NCI-H1105 (cell line): ENCODE measurements at regions not wholly inside any gene's neighbourhood (a gene's known extent, or its start where the extent isn't known, plus 50 kb on each side); places are given as distances from the start of the nearest gene placed in this dataset.

Experiments
- DNase-seq: peaks from one replicate; lab custom pipeline; 2025; lab: John Stamatoyannopoulos, UW

DNA sequence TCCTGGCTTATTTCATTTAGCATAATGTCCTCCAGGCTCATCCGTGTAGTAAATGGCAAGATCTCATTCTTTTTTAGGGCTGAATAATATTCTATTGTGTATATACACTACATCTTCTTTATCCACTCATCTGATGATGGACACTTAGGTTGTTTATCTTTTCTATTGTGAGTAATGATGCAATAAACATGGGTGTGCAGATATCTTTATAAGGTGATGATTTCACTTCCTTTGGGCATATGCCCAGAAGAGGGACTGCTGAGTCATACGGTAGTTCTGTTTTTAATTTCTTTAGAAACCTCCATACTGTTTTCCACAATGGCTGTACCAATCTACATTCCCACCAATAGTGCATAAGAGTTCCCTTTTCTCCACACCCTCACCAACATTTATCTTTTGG is 317.6 kb upstream of the CNKSR2 start:
- DNase-seq = no peak

DNA sequence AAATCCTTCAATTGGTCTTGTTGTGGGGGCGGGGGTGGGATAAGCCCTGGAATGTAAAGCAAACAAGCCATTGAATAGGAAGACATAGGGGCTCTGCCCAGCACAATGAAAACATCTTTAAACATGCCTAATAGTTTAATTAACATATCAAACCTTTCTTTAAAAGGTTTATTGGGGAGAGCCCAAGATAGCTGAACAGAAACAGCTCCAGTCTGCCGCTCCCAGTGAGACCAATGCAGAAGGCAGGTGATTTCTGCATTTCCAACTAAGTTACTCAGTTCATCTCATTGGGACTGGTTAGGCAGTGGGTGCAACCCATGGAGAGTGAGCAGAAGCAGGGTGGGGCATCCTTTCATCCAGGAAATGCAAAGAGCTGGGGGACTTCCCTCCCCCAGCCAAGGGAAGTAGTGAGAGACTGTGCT is 327.2 kb upstream of the CNKSR2 start:
- DNase-seq = no peak

DNA sequence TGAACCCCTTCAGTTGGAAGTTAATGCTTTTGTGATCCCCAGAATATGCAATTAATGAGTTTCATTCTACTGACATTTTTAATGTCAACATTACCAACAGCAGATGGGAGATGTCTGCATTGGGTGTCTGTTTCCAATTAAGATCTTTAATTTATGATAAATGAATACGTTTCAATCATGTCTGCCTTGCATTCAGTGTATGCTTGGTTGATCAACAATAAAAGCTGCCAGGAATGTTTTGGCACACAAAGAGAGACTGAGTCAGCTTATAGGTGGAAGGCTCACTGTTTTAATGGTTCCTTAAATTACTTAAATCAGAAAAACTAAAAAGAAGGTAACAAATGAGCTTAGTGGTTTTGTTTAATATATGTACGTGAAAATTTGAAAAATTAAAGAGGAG is 359.9 kb upstream of the CNKSR2 start:
- no peak for DNase-seq

DNA sequence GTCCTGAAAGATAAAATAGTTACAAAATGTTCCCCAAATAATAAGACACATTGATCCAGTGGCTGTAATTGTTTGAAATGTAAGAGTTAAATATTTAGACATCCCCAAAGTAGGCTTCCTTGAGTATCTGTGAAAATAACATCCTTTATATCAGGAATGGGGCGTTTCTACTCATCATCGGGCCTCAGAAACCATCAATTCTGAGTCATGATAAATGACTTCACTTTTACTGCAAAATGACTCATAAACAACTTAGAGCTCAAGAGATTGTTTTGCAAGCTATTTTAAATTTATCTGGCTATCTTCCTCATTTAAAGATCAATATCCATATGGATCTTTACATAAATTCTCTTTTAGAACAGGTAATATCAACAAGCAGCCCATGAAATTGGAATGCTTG is 369.4 kb upstream of the CNKSR2 start:
- no peak for DNase-seq

DNA sequence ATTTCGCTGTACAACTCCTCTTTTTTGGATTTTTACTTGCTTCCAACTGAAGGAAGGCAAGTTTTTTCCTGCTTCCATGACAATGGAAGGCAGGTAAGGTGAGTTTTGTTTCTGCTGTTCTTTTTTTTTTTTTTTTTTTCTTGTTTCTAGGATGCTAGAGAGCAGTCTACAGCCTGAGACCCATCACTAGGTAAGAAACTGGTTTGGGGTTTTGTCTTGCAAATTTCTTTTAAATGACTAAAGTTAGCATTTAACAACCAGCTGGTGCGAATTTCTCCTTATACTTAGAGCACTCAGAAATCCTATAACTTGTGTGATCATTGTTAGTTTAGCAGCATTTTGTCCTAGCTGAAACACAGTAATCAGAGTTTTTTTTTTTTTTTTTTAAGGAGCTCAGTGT is 378.4 kb upstream of the CNKSR2 start:
- DNase-seq = no peak

DNA sequence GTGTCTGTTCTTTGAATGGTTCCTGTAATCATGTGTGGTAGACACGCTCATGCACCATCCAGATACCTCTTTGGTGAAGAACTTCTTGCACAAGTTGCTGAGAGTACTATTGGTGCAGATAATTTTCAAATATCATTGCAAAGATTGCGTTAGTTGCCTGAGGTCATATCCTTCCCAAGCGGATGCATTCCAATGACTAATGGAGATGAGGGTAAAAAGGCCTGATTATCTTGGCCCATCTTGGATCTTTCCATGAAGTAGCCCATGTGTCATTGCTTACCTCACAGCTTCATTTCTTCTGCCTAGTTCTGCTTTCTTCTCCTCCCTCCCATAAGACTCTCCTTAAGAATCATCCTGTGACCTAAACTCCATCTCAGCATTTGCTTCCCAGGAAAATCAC is 384.9 kb upstream of the CNKSR2 start:
- DNase-seq = no peak

DNA sequence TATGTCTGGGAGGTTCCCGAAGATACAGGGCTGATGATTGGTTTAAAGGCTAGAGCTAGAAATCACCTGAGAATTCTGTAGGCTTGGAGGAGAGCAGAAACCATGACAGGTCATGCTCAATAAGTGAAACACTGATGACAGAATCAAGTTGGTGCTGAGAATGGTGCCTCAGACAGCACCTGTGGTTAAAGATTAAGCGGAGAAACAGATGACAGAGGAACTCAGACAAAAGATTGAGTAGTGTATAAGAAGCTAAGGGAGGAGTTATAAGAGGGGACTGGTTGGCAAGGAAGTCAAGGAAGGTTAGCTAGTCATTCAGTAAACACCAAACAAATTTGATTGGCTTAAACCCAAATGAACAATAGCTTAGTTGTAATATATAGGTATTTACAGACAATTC is 385.4 kb upstream of the CNKSR2 start:
- DNase-seq = no peak

DNA sequence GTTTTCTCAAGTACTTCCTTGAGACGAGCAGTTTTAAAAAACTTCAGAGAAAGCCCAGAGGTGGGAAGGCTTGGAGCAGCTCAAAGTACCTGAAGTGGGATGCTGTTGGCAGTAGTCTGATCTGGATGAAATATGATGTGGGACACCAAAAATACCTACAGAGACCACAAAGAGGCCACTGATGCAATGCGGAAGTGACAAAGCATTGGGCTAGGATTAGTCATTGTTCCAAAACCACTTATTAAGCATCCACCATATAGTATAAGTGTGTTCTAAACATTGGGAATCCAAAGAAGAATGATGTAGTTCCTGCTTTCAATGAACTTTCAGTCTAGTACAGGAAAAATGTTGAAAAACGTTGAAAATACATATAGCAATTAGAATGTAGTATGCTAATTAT is 386.1 kb upstream of the CNKSR2 start:
- no peak for DNase-seq

DNA sequence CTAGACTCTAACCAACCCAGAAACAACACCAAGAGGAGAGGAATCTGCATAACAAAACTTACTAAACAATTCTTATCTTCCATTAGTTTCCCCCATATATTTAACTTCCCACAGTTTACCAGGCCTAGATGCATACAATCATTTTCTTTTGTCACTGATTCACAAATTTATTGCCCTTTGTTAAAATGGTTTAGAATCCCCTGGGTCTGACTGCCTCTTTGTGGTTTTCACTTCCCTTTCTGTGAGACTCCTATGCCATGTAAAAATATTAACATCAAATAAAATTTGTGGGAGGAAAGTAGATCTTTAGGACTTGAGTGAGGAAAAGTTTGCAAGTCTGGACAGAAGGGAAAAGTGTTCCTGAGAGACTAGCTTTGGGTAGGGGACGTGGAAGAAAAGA is 393.8 kb upstream of the CNKSR2 start:
- no peak for DNase-seq

DNA sequence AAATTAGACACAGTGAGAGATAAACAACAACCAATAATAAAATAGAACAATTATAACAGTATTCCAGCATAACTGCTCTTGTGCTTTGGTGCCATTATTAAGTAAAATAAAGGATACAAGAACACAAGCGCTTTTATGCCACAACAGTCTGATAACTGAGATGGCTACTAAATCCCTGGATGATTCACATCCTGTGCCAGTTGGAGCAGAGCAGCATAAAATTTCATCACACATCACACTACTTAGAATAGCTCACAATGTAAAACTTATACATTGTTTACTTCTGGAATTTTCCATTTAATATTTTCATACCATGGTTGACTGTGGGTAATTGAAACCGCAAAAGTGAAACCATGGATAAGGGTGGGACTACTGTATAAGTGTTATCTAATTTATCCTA is 399.9 kb upstream of the CNKSR2 start:
- DNase-seq = no peak

DNA sequence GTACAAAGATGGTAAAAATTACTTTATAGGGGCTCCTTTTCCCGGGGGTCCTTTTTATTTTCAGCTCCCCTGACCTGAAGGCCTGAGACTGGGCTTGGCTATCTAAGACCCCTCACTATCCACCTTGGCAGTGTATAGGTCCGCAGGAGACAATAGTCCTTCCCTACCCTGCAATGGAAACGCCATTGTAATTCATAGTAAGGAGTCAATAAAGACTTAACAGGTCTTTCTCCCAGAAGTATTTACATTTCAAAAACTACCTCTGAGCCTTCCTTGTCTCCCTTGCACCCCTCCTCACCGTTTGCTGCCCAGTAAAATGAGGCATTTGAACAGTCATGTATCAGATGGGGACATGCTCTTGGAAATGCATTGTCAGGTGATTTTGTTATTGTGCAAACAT is 401.2 kb upstream of the CNKSR2 start:
- no peak for DNase-seq

DNA sequence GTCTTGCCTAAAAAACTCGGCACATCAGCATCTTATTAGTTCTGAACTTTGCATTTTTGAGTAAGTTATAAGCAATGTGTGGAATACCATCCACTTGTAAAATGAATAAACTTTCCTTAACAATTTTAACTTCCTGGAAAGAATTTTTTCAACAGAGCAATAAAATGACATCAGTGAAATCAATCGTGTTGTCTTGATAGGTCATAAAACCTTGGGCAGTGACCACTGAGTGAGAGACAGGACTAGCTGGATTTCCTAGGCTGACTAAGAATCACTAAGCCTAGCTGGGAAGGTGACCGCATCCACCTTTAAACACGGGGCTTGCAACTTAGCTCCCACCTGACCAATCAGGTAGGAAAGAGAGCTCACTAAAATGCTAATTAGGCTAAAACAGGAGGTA is 403.0 kb upstream of the CNKSR2 start:
- no peak for DNase-seq

DNA sequence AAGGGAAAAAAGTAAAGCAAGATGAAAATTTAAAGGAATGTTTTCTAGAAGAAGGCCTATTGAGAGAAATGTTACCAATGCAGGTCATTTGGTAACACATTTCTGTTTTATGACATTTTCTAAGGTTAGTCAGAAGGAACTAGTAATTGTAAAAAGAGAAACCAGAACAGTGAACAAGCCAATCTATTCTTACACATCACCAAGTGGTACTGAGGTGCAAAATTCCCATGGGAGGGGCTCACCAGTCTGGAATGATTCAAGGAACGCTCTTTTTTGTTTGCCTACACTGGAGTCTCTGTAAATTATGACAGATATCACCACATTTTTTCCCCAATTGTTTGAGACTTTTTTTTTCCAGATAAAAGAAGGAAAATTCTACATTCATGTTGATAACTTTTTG is 404.7 kb upstream of the CNKSR2 start:
- no peak for DNase-seq

DNA sequence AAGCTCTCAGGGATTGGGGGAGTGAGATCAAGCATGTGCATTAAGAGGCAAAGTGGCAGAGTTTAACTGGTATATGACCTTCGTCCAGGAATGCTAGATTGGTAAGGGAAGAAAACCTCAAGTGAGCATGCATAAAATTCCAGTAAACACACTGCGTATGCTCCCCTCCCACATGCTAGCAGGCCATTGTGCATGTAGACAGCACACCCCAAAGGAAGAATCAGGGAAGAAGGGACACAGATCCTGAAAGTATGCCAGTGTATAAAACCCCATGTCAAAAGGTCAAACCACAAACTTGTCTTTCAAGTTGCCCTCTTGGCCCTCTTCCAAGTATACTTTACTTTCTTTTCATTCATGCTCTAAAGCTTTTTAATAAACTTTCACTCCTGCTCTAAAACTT is 405.2 kb upstream of the CNKSR2 start:
- no peak for DNase-seq

DNA sequence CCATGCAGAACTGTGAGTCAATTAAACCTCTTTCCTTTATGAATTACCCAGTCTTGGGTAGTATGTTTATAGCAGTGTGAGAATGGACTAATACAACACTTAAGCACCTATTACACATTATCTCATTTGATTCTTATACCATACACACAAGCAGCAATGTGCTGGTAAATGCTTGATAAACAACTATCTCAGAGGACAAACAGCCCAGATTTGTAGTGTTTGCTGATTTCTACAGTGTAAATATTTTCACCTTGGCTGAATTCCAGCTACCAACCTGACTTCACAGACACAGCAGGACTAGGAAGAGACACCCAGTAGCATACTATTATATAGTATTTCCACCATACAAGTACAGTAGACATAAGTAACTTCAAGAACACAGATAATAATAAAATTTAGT is 406.5 kb upstream of the CNKSR2 start:
- DNase-seq = peak; percentile 39

DNA sequence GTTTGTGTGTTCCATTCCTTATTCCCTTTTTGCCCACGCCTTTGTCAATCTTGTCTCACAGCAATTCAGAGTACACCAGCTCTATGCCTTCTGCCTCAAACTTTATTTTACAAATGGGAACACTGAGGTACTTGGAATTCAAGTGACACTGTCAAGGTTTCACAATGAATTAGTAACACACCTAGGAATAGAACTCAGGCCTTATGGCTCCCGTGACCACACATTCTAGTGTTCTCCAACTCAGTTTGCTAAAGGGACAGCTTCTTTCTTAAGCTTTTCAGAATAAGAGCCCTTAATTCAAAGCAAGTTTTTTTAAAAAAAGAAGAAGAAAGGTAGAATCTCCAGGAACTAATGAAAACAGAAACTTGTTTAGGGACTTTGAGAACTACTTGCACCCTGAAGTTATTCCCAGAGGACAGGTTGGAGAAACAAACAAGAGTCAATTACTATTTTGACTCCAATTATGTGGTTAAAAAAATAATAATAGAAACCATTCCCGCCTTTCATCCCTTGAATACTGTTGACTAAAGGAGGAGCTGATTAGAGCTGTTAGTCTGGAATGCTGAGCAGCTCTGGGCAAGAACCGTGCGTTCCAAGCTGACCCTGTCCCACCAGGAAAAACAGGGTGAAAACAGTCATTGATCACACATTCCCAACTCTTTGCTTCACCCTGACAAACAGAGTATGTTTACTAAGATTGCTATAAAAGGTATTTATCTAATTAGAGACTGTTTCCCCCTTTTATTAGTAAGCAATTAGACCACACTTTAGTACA is 408.8 kb upstream of the CNKSR2 start:
- DNase-seq = no peak

DNA sequence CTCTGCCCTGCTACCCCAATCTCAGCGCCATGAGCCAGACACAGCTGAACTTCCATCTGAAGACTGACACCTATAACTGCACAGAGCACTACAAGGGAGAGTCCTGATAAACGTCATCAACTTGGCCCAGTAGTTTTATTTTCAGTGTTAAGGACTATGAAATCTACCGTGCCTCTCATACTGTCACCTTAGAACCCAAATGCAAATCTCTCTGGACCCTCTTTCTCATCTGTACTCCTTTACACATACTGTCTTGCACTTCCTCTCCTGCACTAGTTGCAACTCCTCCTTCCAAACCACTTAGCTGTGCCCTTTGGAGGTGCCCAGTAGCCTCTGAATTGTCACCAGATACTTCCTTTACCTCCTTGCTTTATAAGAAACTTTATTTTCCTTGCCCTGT is 420.2 kb upstream of the CNKSR2 start:
- DNase-seq = no peak

DNA sequence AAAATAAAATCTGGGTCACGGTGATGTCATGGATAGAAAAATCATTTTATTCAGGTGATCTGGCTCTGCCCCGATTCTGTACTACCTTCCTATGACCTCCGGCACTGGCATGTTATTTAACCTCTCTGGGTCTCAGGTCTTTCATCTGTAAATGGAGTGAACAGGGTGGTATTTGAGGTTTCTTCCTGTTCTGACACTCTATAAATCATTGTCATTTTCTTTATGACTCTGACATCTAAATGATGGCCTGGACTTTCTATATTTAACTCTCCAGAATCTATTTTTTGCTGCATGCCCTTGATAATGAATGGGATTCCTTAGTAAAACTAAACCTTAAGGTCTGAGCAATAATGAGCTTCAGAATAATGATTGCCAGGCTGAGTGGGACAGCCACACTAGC is 422.0 kb upstream of the CNKSR2 start:
- no peak for DNase-seq

DNA sequence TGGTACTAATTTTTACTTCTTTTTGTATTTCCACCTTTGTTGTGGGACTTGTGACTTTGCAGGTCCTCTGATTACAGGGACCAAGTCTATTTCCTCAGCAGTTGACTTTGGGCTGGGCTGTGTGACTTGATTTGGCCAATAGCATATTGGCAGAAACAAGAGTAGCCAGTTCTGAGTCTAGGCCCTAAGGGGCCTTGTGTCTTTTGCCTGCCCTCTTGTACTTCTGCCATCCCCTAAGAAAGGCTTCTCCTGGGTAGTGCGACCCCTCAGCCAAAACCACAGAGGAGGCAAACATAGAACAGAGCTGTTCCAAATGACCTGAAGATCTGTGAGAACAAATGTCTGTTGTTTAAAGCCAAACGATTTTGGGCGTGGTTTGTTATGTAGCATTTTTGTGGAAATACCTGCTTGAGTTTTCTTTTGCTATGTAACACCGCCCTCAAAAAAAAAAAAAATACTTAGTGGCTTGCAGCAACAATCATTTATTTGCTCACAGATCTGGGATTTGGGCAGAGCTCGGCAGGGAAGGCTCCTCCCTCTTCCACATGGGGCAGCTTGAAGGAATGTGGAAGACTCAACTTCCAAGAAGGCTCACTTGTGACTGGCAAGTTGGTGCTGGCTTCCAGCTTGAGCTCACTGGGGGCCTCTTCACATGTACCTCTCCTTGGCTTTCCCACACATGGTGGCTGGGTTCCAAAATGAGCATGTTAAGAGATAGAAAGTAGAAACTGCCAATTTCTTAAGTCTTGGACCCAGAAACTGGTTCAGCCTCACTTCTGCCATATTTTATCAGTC is 423.0 kb upstream of the CNKSR2 start:
- DNase-seq = no peak

DNA sequence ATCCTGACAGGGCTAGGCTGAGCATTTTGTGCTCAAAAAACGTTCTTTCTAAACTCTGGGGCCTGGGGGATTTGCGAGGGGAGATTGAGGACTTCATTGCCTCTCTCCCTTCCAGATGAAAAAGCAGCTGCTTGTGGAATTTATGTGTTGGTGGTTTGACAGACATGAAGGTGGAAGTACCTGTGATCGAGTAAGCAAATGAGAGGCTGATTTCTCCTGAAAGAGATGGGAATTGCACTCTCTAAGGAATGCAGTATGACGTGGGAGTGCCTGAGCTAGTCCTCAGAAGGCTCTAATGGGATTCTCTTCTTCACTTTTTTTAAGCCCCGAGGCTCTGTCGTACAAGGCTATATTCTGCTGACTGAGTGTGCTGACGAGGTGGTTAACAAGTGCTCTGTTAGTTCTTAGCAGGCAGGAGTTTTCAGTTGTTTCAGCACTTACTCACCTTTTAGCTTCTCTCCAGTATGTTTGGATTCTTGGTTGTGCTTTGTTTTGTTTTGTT is 426.8 kb upstream of the CNKSR2 start:
- DNase-seq = no peak

DNA sequence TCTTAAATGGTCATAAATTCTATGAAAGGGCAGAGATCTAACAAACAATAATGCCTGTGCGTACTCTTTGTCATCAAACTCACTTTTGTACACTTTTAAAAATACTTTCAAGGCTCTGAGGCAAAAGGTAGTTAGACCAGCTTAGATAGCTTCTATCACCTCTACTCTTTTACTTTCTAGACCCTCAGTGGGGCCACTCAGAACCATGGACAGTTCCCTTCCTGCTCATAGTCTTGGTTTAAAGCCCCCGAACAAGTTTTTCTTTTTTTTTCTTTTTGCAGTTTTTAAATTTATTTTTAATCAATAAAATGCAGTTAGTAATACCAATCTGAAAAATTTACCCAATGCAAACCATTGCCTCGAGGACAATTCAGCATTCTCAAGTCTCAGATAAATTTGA is 460.5 kb upstream of the CNKSR2 start:
- DNase-seq = no peak

DNA sequence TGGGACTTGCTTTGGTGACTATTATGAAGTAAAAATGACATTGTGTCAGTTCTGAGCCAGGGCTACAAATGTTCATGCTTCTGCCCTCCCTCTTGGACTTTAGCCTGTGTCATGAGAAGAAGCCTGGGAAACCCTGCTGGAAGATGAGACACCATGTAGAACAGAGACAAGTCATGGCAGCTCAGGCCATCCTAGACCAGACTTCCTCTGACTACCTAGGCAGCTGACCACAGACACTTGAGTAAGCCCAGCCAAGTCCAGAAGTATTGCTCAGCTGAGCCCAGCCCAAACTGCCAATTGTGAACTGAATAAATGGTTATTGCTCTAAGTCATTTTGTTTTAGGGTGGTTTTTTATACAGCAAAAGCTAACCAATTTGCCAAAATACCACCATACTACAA is 467.6 kb upstream of the CNKSR2 start:
- no peak for DNase-seq

DNA sequence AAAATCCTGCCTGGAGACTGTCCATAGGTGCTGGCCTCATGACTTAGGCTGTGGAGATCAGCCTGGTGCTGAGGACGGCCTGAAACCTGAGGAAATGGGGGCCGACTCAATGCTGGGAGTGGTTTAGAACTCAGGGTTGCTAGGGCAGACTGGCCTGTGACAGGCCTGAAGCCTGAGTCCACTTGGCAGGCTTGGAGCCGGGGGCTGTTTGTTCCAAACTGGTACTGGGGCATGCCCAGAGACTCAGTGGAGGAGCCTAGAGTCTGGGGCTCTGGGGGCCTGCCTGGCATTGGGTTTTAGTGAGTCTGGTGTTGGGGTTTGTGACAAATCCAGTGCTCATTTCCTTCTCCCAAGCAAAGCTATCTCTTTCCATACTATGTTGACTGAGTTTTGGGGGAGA is 489.7 kb upstream of the CNKSR2 start:
- no peak for DNase-seq

DNA sequence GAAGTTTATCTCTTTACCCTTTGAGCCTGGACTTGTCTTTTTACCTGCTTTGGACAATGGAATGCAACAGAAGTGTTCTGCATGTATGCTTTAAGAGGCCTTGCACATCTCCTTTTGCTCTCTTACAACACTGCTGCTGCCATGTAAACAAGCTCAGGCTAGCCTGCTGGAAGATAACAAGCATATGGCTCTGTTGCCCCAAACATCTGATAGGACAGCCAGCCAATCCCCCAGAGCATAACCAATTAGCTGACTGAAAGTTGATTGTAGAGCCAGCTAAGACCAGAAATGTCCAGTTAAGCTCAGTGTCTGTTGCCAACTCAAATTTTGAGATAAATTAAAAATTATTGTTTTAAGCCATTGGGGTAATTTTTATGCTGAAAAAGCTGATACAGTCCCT is 510.6 kb upstream of the CNKSR2 start:
- DNase-seq = no peak
